GM12878 (cell line): ENCODE measurements at regions not wholly inside any gene's neighbourhood (a gene's known extent, or its start where the extent isn't known, plus 50 kb on each side); places are given as distances from the start of the nearest gene placed in this dataset.

Experiments used
- ATAC-seq: fragments of 200-7000 bp; cut with Tn5 transposase; 3 replicates; pipeline ENCODE4 v1.9.1; 2020; ENCODE audit warnings: mild to moderate bottlenecking, moderate library complexity
- BruUV-seq: library from RNA; stranded (reverse); fragments of 400-500 nt; replicated peaks from 2 replicates; lab custom pipeline; 2021; lab: Mats Ljungman, UMichigan
- CTCF ChIA-PET: fragments of 300-600 bp; sonication (Branson Sonifier 250); formaldehyde crosslinking; extraction: SDS; loops from one replicate; lab custom pipeline; 2021; ENCODE audit warnings: inconsistent platforms; lab: Yijun Ruan, JAX
- POLR2A ChIA-PET: fragments of 350-600 bp; formaldehyde crosslinking; extraction: SDS; loops from one replicate; lab custom pipeline; 2021; ENCODE audit warnings: inconsistent platforms; lab: Charles Lee
- RAD21 ChIA-PET: fragments of 300-600 bp; sonication (Branson Sonifier 250); formaldehyde crosslinking; loops from one replicate; lab custom pipeline; 2023; ENCODE audit warnings: antibody characterized with exemption; ENCODE audit not compliant: unreplicated experiment; lab: Charles Lee
- SMC1A ChIA-PET: fragments of 300-600 bp; sonication (Branson Sonifier 250); formaldehyde crosslinking; loops from one replicate; lab custom pipeline; 2023; ENCODE audit not compliant: unreplicated experiment, uncharacterized antibody; lab: Charles Lee
- DNase-seq: peaks from one replicate; pipeline ENCODE4 v3.0.0-alpha.2; 2011; ENCODE audit warnings: low read depth, low spot score
- FAIRE-seq: peaks from 3 replicates; lab custom pipeline; 2011; peaks lifted over from hg19 to GRCh38; lab: Jason Lieb, UNC
- H2AFZ ChIP-seq: 2 replicates; pipeline ENCODE4 v1.6.0; 2011; ENCODE audit warnings: low read depth, low read length, control low read depth; ENCODE audit not compliant: control insufficient read depth
- H3K27ac ChIP-seq: 2 replicates; pipeline ENCODE4 v1.5.1; 2011; ENCODE audit warnings: control low read depth; ENCODE audit not compliant: control insufficient read depth, insufficient read depth
- H3K27me3 ChIP-seq, 2 experiments: replicated peaks in 1 of 2; 2 replicates each; pipeline versions ENCODE4 v1.6.0 to v1.6.1; 2011; ENCODE audit warnings: low read length in 1 of 2; ENCODE audit not compliant: control insufficient read depth in 2 of 2, insufficient read depth in 2 of 2
- H3K36me3 ChIP-seq, 2 experiments: 2 replicates each; pipeline ENCODE4 v1.5.1; 2011; ENCODE audit warnings: low read length in 1 of 2; ENCODE audit not compliant: control insufficient read depth in 2 of 2, insufficient read depth in 2 of 2
- H3K4me1 ChIP-seq: 2 replicates; pipeline ENCODE4 v1.6.1; 2011; ENCODE audit warnings: mild to moderate bottlenecking, low read length, moderate library complexity, mixed read lengths; ENCODE audit not compliant: control insufficient read depth, insufficient read depth
- H3K4me2 ChIP-seq: 2 replicates; pipeline ENCODE4 v1.6.0; 2011; ENCODE audit warnings: control low read depth; ENCODE audit not compliant: control insufficient read depth, insufficient read depth
- H3K4me3 ChIP-seq: fragments of 200-600 bp; sonication (generic); 2 replicates; pipeline ENCODE4 v1.5.1; 2016
- H3K79me2 ChIP-seq: 2 replicates; pipeline ENCODE4 v1.6.0; 2011; ENCODE audit warnings: low read length; ENCODE audit not compliant: control insufficient read depth, insufficient read depth
- H3K9ac ChIP-seq: 2 replicates; pipeline ENCODE4 v1.8.0; 2011; ENCODE audit warnings: low read length, control low read depth, mixed read lengths; ENCODE audit not compliant: control insufficient read depth, insufficient read depth
- H3K9me3 ChIP-seq: replicated peaks from 3 replicates; pipeline ENCODE4 v1.5.1; 2011; ENCODE audit warnings: mild to moderate bottlenecking, low read length; ENCODE audit not compliant: control insufficient read depth, insufficient read depth
- H4K20me1 ChIP-seq: 2 replicates; pipeline ENCODE4 v1.6.0; 2011; ENCODE audit not compliant: control insufficient read depth, insufficient read depth
- BACH1 ChIP-seq: fragments of 450-650 bp; IDR thresholded peaks from 2 replicates; pipeline ENCODE4 v1.6.1; 2017; ENCODE audit warnings: mild to moderate bottlenecking, borderline replicate concordance
- BMI1 ChIP-seq: fragments of 450-650 bp; IDR thresholded peaks from 2 replicates; pipeline ENCODE4 v1.6.1; 2016; ENCODE audit warnings: mild to moderate bottlenecking, moderate library complexity, borderline replicate concordance
- CBFB ChIP-seq: IDR thresholded peaks from 2 replicates; pipeline ENCODE4 v1.6.1; 2016; ENCODE audit warnings: antibody characterized with exemption, low read depth
- CEBPB ChIP-seq, 2 experiments: fragments of 150-350 bp in 1 of 2; IDR thresholded peaks; 2 replicates each; pipeline ENCODE4 v1.6.1; 2012 to 2014; ENCODE audit warnings: low read depth in 2 of 2, low read length in 2 of 2, borderline replicate concordance in 1 of 2, inconsistent platforms in 1 of 2
- CHD2 ChIP-seq: IDR thresholded peaks from 2 replicates; pipeline ENCODE4 v1.6.1; 2011; ENCODE audit warnings: low read depth, low read length, improper control_type of control experiment, borderline replicate concordance
- HCFC1 ChIP-seq: fragments of 150-350 bp; IDR thresholded peaks from 2 replicates; pipeline ENCODE4 v1.6.1; 2014; ENCODE audit warnings: low read length
- IKZF2 ChIP-seq, 2 experiments: fragments of 450-650 bp; IDR thresholded peaks; 2 replicates each; pipeline ENCODE4 v1.6.1; 2017; ENCODE audit warnings: mild to moderate bottlenecking in 2 of 2, moderate library complexity in 2 of 2
- MYC ChIP-seq: IDR thresholded peaks from 2 replicates; pipeline ENCODE4 v1.6.1; 2011; ENCODE audit warnings: mild to moderate bottlenecking, low read length, moderate library complexity, inconsistent platforms; ENCODE audit not compliant: insufficient read depth, insufficient replicate concordance, insufficient read length, severe bottlenecking
- POLR2AphosphoS5 ChIP-seq: IDR thresholded peaks from 2 replicates; pipeline ENCODE4 v1.6.1; 2011; ENCODE audit warnings: mild to moderate bottlenecking, low read length, inconsistent platforms
- POU2F2 ChIP-seq: IDR thresholded peaks from 3 replicates; pipeline ENCODE4 v1.6.1; 2011; ENCODE audit warnings: low read depth, mild to moderate bottlenecking, low read length, borderline replicate concordance
- RELA ChIP-seq: fragments of 450-650 bp; IDR thresholded peaks from 2 replicates; pipeline ENCODE4 v1.8.0; 2014; ENCODE audit warnings: borderline replicate concordance; ENCODE audit not compliant: partially characterized antibody
- RUNX3 ChIP-seq: IDR thresholded peaks from 2 replicates; pipeline ENCODE4 v1.6.1; 2012; ENCODE audit warnings: low read length, inconsistent platforms
- SMAD1 ChIP-seq: fragments of 450-650 bp; IDR thresholded peaks from 2 replicates; pipeline ENCODE4 v1.6.1; 2018; ENCODE audit warnings: mild to moderate bottlenecking, low read depth; ENCODE audit not compliant: partially characterized antibody
- STAT1 ChIP-seq: fragments of 450-650 bp; conservative IDR thresholded peaks from 2 replicates; pipeline ENCODE4 v1.6.1; 2014; ENCODE audit warnings: antibody characterized with exemption, mild to moderate bottlenecking
- WGBS: methylation state at CpG from one replicate; pipeline ENCODE4 v1.1.6; 2016; ENCODE audit warnings: low lambda C conversion rate; ENCODE audit not compliant: insufficient replicate concordance, insufficient coverage; ENCODE audit errors: missing lambda C conversion rate; 5-methylcytosine and 5-hydroxymethylcytosine counted together
- in situ Hi-C: fragments of 300-500 bp; cut with MboI; formaldehyde crosslinking; loops from 9 replicates; pipeline ENCODE4 v1.14.3; 2018; ENCODE audit warnings: mixed read lengths
- intact Hi-C: fragments of 100-400 bp; cut with micrococcal nuclease; formaldehyde crosslinking; loops from one replicate; pipeline ENCODE4 v1.14.2; 2022; ENCODE audit not compliant: unreplicated experiment
- TF ChIP-seq, protein P1 (sequence below): fragments of 450-650 bp; IDR thresholded peaks from 2 replicates; pipeline ENCODE4 v1.6.1; 2016; ENCODE audit warnings: mild to moderate bottlenecking, moderate library complexity, borderline replicate concordance
- TF ChIP-seq, protein P2 (sequence below): fragments of 450-650 bp; IDR thresholded peaks from 2 replicates; pipeline ENCODE4 v1.6.1; 2017; ENCODE audit warnings: low read depth, mild to moderate bottlenecking, moderate library complexity

DNA sequence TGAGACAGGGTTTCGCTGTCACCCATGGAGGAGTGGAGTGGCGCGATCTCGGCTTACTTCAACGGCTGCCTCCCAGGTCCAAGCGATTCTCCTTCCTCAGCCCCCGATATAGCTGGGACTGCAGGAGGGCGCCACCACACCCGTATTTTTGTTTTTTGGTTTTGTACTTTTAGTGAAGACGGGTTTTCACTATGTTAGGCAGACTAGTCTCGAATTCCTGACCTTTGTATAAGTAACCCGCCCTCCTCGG, 115.4 kb upstream of the BTN3A2 start:
- Histone ChIP-seq H3K9ac (peak overlapping the region; percentile 81), H3K27me3 (no peaks in the 10 kb centered on the region), H3K4me1 (no peaks in the 10 kb centered on the region; the same call in 1 of the 2 replicates), H3K36me3 (no peaks in the 10 kb centered on the region), H3K9me3 (no peaks in the 10 kb centered on the region), H4K20me1 (no peaks in the 10 kb centered on the region), H3K27ac (peak overlapping the region; percentile 91), H3K79me2 (peaks cover 19% of the 10 kb centered on the region), H3K4me2 (peak overlapping the region; percentile 94), H3K4me3 (peak overlapping the region; percentile 76), H2AFZ (peak overlapping the region; percentile 73)
- ChIA-PET RAD21 (interaction anchor here (1.4 to 4.0 kb wide), 8 partner anchors 15 to 1561 kb away, joined by 3 to 50 read pairs (median 18); a partner anchor contains a TSS), SMC1A (interaction anchor here (0.9 to 3.7 kb wide), 8 partner anchors 9 to 90 kb away, joined by 3 to 26 read pairs (median 4); a partner anchor contains a TSS), POLR2A (interaction anchor here (0.7 to 4.9 kb wide), 13 partner anchors 10 to 224 kb away, joined by 3 to 86 read pairs (median 4); a partner anchor contains a TSS), CTCF (interaction anchor here (1.0 to 3.5 kb wide), 10 partner anchors 9 to 320 kb away, joined by 3 to 46 read pairs (median 7); a partner anchor contains a TSS)
- intact Hi-C loops (no loop called here), in situ Hi-C loops (no loop called here)
- FAIRE-seq (peak; percentile 83), DNase-seq (peak; percentile 58), ATAC-seq (peak; percentile 45)
- under 1% methylated on average over 13 of the region's 13 CpGs for WGBS
- no TSS peak for BruUV-seq
- peak; percentile 87 for TF ChIP-seq BACH1
- TF ChIP-seq POU2F2, result peak; percentile 46; the same call in 1 of the 3 replicates
- no peak for TF ChIP-seq MYC
- TF ChIP-seq RELA, result no peak
- TF ChIP-seq SMAD1, result no peak
- TF ChIP-seq, protein P1, sequence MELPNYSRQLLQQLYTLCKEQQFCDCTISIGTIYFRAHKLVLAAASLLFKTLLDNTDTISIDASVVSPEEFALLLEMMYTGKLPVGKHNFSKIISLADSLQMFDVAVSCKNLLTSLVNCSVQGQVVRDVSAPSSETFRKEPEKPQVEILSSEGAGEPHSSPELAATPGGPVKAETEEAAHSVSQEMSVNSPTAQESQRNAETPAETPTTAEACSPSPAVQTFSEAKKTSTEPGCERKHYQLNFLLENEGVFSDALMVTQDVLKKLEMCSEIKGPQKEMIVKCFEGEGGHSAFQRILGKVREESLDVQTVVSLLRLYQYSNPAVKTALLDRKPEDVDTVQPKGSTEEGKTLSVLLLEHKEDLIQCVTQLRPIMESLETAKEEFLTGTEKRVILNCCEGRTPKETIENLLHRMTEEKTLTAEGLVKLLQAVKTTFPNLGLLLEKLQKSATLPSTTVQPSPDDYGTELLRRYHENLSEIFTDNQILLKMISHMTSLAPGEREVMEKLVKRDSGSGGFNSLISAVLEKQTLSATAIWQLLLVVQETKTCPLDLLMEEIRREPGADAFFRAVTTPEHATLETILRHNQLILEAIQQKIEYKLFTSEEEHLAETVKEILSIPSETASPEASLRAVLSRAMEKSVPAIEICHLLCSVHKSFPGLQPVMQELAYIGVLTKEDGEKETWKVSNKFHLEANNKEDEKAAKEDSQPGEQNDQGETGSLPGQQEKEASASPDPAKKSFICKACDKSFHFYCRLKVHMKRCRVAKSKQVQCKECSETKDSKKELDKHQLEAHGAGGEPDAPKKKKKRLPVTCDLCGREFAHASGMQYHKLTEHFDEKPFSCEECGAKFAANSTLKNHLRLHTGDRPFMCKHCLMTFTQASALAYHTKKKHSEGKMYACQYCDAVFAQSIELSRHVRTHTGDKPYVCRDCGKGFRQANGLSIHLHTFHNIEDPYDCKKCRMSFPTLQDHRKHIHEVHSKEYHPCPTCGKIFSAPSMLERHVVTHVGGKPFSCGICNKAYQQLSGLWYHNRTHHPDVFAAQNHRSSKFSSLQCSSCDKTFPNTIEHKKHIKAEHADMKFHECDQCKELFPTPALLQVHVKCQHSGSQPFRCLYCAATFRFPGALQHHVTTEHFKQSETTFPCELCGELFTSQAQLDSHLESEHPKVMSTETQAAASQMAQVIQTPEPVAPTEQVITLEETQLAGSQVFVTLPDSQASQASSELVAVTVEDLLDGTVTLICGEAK, result no peak; the same call in 1 of the 2 replicates
- TF ChIP-seq CHD2, result no peak
- peak in 1 of 2 experiments; percentile 26; a peak in 1 of 4 replicates for TF ChIP-seq IKZF2 (IDR thresholded peaks at IDR 0.05)
- 0 out of 4 replicates have a peak, but pooled peaks of 1 of the 2 experiments have one; percentile 16 for TF ChIP-seq CEBPB (IDR thresholded peaks at IDR 0.05; ENCODE audit: borderline replicate concordance in 1 of 2, low read depth in 2 of 2, low read length in 2 of 2)
- peak; percentile 78; the same call in 1 of the 2 replicates for TF ChIP-seq BMI1
- 0 out of 2 replicates have a peak, but pooled peaks have one; percentile 3 for TF ChIP-seq CBFB
- TF ChIP-seq STAT1, result no peak
- no peak for TF ChIP-seq HCFC1
- TF ChIP-seq RUNX3, result 0 out of 2 replicates have a peak, but pooled peaks have one; percentile 1
- TF ChIP-seq, protein P2, sequence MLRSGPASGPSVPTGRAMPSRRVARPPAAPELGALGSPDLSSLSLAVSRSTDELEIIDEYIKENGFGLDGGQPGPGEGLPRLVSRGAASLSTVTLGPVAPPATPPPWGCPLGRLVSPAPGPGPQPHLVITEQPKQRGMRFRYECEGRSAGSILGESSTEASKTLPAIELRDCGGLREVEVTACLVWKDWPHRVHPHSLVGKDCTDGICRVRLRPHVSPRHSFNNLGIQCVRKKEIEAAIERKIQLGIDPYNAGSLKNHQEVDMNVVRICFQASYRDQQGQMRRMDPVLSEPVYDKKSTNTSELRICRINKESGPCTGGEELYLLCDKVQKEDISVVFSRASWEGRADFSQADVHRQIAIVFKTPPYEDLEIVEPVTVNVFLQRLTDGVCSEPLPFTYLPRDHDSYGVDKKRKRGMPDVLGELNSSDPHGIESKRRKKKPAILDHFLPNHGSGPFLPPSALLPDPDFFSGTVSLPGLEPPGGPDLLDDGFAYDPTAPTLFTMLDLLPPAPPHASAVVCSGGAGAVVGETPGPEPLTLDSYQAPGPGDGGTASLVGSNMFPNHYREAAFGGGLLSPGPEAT, result peak; percentile 61
- TF ChIP-seq POLR2AphosphoS5, result peak; percentile 30; the same call in 1 of the 2 replicates
